ENCODE measurements at regions not wholly inside any gene's neighbourhood (a gene's known extent, or its start where the extent isn't known, plus 50 kb on each side); places are given as distances from the start of the nearest gene placed in this dataset.
"Not testable (repeated sequence)": the region's sequence is repeated elsewhere in the genome, so short reads cannot be mapped to it uniquely, and the experiment has no call there.

DNA sequence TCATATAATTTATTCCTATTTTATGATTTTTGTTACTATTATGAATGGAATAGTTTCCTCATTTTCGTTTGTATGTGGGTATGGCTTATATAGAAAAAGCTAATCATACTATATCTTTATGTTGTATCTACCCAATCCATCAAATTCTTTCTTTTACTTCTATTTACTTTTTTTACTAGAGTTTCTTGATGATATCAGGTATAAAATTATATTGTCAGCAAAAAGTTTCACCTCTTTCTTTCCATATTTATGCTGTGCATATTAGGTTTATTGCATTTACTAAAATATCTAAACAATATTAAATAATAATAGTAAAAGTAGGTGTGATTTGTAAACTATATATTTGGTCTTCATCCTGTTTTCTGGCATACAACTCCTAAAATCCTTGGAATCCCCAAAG is 146.7 kb upstream of the PLXNC1 start:
- H3K27ac ChIP-seq (ENCODE audit: low read depth, low read length): no peak overlapping the region
- no peak overlapping the region for H3K4me3 ChIP-seq (replicated peaks in 1 of 2; ENCODE audit: low read depth in 1 of 2, low read length in 2 of 2)
- intact Hi-C loops (cut with micrococcal nuclease): no loop called here
- no peak for DNase-seq (ENCODE audit: low read depth, low spot score)
- H3K9ac ChIP-seq (ENCODE audit: low read length): no peak overlapping the region
- H3K27me3 ChIP-seq (ENCODE audit: insufficient read depth, low read length): no peaks in the 10 kb centered on the region
- ChIA-PET POLR2A (no interaction called here), CTCF (no interaction called here), RAD21 (ENCODE audit: low non-redundant PET in 1 of 2, low total read pairs in 2 of 2, uncharacterized antibody in 2 of 2, unreplicated experiment in 2 of 2) (no interaction called here)
- no peaks in the 10 kb centered on the region for H3K9me2 ChIP-seq (ENCODE audit: insufficient read depth)
- H3K4me2 ChIP-seq (ENCODE audit: low read length): no peak overlapping the region
- no TSS peak for BruUV-seq (replicated peaks)
- no peaks in the 10 kb centered on the region for H3K4me1 ChIP-seq (ENCODE audit: control insufficient read depth in 1 of 2, insufficient read depth in 2 of 2, low read length in 2 of 2)
- TF ChIP-seq ZNF274 (IDR thresholded peaks at IDR 0.05; ENCODE audit: low read depth, low read length): no peak
- TF ChIP-seq ATF3 (IDR thresholded peaks at IDR 0.05): no peak
- TF ChIP-seq, protein P1, sequence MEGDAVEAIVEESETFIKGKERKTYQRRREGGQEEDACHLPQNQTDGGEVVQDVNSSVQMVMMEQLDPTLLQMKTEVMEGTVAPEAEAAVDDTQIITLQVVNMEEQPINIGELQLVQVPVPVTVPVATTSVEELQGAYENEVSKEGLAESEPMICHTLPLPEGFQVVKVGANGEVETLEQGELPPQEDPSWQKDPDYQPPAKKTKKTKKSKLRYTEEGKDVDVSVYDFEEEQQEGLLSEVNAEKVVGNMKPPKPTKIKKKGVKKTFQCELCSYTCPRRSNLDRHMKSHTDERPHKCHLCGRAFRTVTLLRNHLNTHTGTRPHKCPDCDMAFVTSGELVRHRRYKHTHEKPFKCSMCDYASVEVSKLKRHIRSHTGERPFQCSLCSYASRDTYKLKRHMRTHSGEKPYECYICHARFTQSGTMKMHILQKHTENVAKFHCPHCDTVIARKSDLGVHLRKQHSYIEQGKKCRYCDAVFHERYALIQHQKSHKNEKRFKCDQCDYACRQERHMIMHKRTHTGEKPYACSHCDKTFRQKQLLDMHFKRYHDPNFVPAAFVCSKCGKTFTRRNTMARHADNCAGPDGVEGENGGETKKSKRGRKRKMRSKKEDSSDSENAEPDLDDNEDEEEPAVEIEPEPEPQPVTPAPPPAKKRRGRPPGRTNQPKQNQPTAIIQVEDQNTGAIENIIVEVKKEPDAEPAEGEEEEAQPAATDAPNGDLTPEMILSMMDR (IDR thresholded peaks at IDR 0.05 in 2 of 3, conservative IDR thresholded peaks at IDR 0.05 in 1 of 3; ENCODE audit: borderline replicate concordance in 1 of 3, insufficient read depth in 1 of 3, low read depth in 2 of 3, low read length in 2 of 3): no peak
- TF ChIP-seq ZBTB33 (IDR thresholded peaks at IDR 0.05; ENCODE audit: extremely low read depth, insufficient replicate concordance, low read length): no peak
- no peaks in the 10 kb centered on the region for H3K9me3 ChIP-seq (ENCODE audit: control insufficient read depth in 1 of 2, insufficient read depth in 1 of 2, low read depth in 1 of 2, low read length in 2 of 2)
- H4K20me1 ChIP-seq (ENCODE audit: insufficient read depth): no peaks in the 10 kb centered on the region
- no peak for ATAC-seq
- no peaks in the 10 kb centered on the region for H3K79me2 ChIP-seq (ENCODE audit: insufficient read depth, low read length)
- no peak overlapping the region for H2AFZ ChIP-seq (ENCODE audit: low read depth, low read length, poor library complexity, severe bottlenecking)
- no peaks in the 10 kb centered on the region for H3K36me3 ChIP-seq (ENCODE audit: control insufficient read depth in 1 of 2, insufficient read depth in 2 of 2, low read length in 2 of 2)

DNA sequence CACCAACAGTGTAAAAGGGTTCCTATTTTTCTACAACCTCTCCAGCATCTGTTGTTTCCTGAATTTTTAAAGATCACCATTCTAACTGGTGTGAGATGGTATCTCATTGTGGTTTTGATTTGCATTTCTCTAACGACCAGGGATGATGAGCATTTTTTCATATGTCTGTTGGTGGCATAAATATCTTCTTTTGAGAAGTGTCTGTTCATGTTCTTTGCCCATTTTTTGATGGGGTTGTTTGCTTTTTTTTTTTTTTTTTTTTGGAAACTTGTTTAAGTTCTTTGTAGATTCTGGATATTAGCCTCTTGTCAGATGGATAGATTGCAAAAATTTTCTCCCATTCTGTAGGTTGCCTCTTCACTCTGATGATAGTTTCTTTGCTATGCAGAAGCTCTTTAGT is 145.5 kb upstream of the PLXNC1 start:
- CTCF ChIA-PET; BruUV-seq (replicated peaks); H2AFZ ChIP-seq (ENCODE audit: low read depth, low read length, poor library complexity, severe bottlenecking); H3K9me2 ChIP-seq (ENCODE audit: insufficient read depth); DNase-seq (ENCODE audit: low read depth, low spot score); intact Hi-C loops (cut with micrococcal nuclease); RAD21 ChIA-PET (ENCODE audit: low non-redundant PET in 1 of 2, low total read pairs in 2 of 2, uncharacterized antibody in 2 of 2, unreplicated experiment in 2 of 2); H3K9ac ChIP-seq (ENCODE audit: low read length); H3K4me2 ChIP-seq (ENCODE audit: low read length); H3K27ac ChIP-seq (ENCODE audit: low read depth, low read length); H3K79me2 ChIP-seq (ENCODE audit: insufficient read depth, low read length); H3K9me3 ChIP-seq (ENCODE audit: control insufficient read depth in 1 of 2, insufficient read depth in 1 of 2, low read depth in 1 of 2, low read length in 2 of 2); POLR2A ChIA-PET; H4K20me1 ChIP-seq (ENCODE audit: insufficient read depth); H3K27me3 ChIP-seq (ENCODE audit: insufficient read depth, low read length); ATAC-seq; H3K36me3 ChIP-seq (ENCODE audit: control insufficient read depth in 1 of 2, insufficient read depth in 2 of 2, low read length in 2 of 2); H3K4me3 ChIP-seq (replicated peaks in 1 of 2; ENCODE audit: low read depth in 1 of 2, low read length in 2 of 2); H3K4me1 ChIP-seq (ENCODE audit: control insufficient read depth in 1 of 2, insufficient read depth in 2 of 2, low read length in 2 of 2): not testable (repeated sequence)

GRCh38 chr12:94007833-94008232 is 140.5 kb upstream of the PLXNC1 start:
- H3K9me2 ChIP-seq (ENCODE audit: insufficient read depth): not testable (repeated sequence)

More at GRCh38 chr12:94007833-94008232, 140.5 kb upstream of the PLXNC1 start:
- ATAC-seq; H3K36me3 ChIP-seq (ENCODE audit: control insufficient read depth in 1 of 2, insufficient read depth in 2 of 2, low read length in 2 of 2); H3K4me3 ChIP-seq (replicated peaks in 1 of 2; ENCODE audit: low read depth in 1 of 2, low read length in 2 of 2); intact Hi-C loops (cut with micrococcal nuclease); H3K4me1 ChIP-seq (ENCODE audit: control insufficient read depth in 1 of 2, insufficient read depth in 2 of 2, low read length in 2 of 2); H3K27me3 ChIP-seq (ENCODE audit: insufficient read depth, low read length); POLR2A ChIA-PET; H3K9ac ChIP-seq (ENCODE audit: low read length); H3K4me2 ChIP-seq (ENCODE audit: low read length); H4K20me1 ChIP-seq (ENCODE audit: insufficient read depth); DNase-seq (ENCODE audit: low read depth, low spot score); H3K9me3 ChIP-seq (ENCODE audit: control insufficient read depth in 1 of 2, insufficient read depth in 1 of 2, low read depth in 1 of 2, low read length in 2 of 2); H3K27ac ChIP-seq (ENCODE audit: low read depth, low read length); CTCF ChIA-PET; RAD21 ChIA-PET (ENCODE audit: low non-redundant PET in 1 of 2, low total read pairs in 2 of 2, uncharacterized antibody in 2 of 2, unreplicated experiment in 2 of 2); H2AFZ ChIP-seq (ENCODE audit: low read depth, low read length, poor library complexity, severe bottlenecking); BruUV-seq (replicated peaks); H3K79me2 ChIP-seq (ENCODE audit: insufficient read depth, low read length): not testable (repeated sequence)

All from HCT116 (cell line).